Keratinocyte (primary cell): ENCODE measurements at regions not wholly inside any gene's neighbourhood (a gene's known extent, or its start where the extent isn't known, plus 50 kb on each side); places are given as distances from the start of the nearest gene placed in this dataset.

Source experiments
- DNase-seq: peaks from one replicate; pipeline ENCODE4 v3.0.0-alpha.2; 2011; ENCODE audit warnings: low read depth, missing footprints, low spot score
- FAIRE-seq: peaks from 2 replicates; lab custom pipeline; 2011; peaks lifted over from hg19 to GRCh38; lab: Jason Lieb, UNC
- H2AFZ ChIP-seq: 2 replicates; pipeline ENCODE4 v1.6.0; 2012; ENCODE audit warnings: low read length, control low read depth, inconsistent platforms; ENCODE audit not compliant: control insufficient read depth
- H3K27ac ChIP-seq: 2 replicates; pipeline ENCODE4 v1.5.1; 2011; ENCODE audit warnings: low read length; ENCODE audit not compliant: control insufficient read depth, insufficient read depth
- H3K27me3 ChIP-seq: 3 replicates; pipeline ENCODE4 v1.6.0; 2011; ENCODE audit warnings: low read length; ENCODE audit not compliant: control insufficient read depth, insufficient read depth; ENCODE audit errors: extremely low read depth
- H3K36me3 ChIP-seq, 2 experiments: 2 replicates in 1 of 2; 3 replicates in 1 of 2; pipeline ENCODE4 v1.5.1; 2011; ENCODE audit warnings: low read length in 2 of 2, mild to moderate bottlenecking in 1 of 2; ENCODE audit not compliant: control insufficient read depth in 2 of 2, insufficient read depth in 2 of 2; ENCODE audit errors: extremely low read depth in 1 of 2
- H3K4me1 ChIP-seq: 3 replicates; pipeline ENCODE4 v1.5.1; 2011; ENCODE audit warnings: low read length; ENCODE audit not compliant: control insufficient read depth, insufficient read depth; ENCODE audit errors: extremely low read depth
- H3K4me2 ChIP-seq: 3 replicates; pipeline ENCODE4 v1.6.0; 2011; ENCODE audit warnings: low read depth, low read length; ENCODE audit not compliant: control insufficient read depth, insufficient read depth; ENCODE audit errors: extremely low read depth
- H3K4me3 ChIP-seq, 3 experiments: fragments of 200-600 bp in 1 of 3; sonication (generic) in 1 of 3; 2 replicates in 2 of 3; 3 replicates in 1 of 3; pipeline ENCODE4 v1.5.1; 2011 to 2016; ENCODE audit warnings: low read length in 3 of 3, mild to moderate bottlenecking in 3 of 3, control low read depth in 2 of 3, inconsistent platforms in 1 of 3, low read depth in 1 of 3, mixed read lengths in 1 of 3, mixed run types in 1 of 3, moderate library complexity in 1 of 3; ENCODE audit not compliant: control insufficient read depth in 2 of 3, insufficient read depth in 2 of 3; ENCODE audit errors: extremely low read depth in 1 of 3
- H3K79me2 ChIP-seq: 2 replicates; pipeline ENCODE4 v1.6.0; 2012; ENCODE audit warnings: low read length; ENCODE audit not compliant: control insufficient read depth, insufficient read depth
- H3K9ac ChIP-seq: 3 replicates; pipeline ENCODE4 v1.6.0; 2011; ENCODE audit warnings: low read length; ENCODE audit not compliant: control insufficient read depth, insufficient read depth; ENCODE audit errors: extremely low read depth
- H3K9me1 ChIP-seq: 3 replicates; pipeline ENCODE4 v1.6.0; 2011; ENCODE audit warnings: low read length; ENCODE audit not compliant: control insufficient read depth, insufficient read depth; ENCODE audit errors: extremely low read depth
- H3K9me3 ChIP-seq: 2 replicates; pipeline ENCODE4 v1.5.1; 2012; ENCODE audit warnings: low read depth, low read length; ENCODE audit not compliant: control insufficient read depth
- H4K20me1 ChIP-seq: 3 replicates; pipeline ENCODE4 v1.6.0; 2011; ENCODE audit warnings: low read length; ENCODE audit not compliant: control insufficient read depth, insufficient read depth; ENCODE audit errors: extremely low read depth
- EZH2 ChIP-seq: IDR thresholded peaks from one replicate; pipeline ENCODE4 v1.6.1; 2012; ENCODE audit warnings: inconsistent platforms, mild to moderate bottlenecking, low read length, moderate library complexity
- dilution Hi-C: fragments of 300-500 bp; cut with MboI; formaldehyde crosslinking; loops from one replicate; pipeline ENCODE4 v1.7.0; 2020; ENCODE audit warnings: low sequenced_read_pairs; ENCODE audit not compliant: extremely low pct_ligation_motif_present
- TF ChIP-seq, protein P1 (sequence below), 3 experiments: IDR thresholded peaks in 1 of 3; conservative IDR thresholded peaks in 1 of 3; optimal IDR thresholded peaks in 1 of 3; 2 replicates in 2 of 3; 3 replicates in 1 of 3; pipeline versions ENCODE3 to v1.5.1; 2011; ENCODE audit warnings: low read length in 3 of 3, mild to moderate bottlenecking in 3 of 3, moderate library complexity in 2 of 3, control low read depth in 1 of 3, inconsistent platforms in 1 of 3; ENCODE audit not compliant: insufficient read depth in 2 of 3; ENCODE audit errors: extremely low read depth in 1 of 3

DNA sequence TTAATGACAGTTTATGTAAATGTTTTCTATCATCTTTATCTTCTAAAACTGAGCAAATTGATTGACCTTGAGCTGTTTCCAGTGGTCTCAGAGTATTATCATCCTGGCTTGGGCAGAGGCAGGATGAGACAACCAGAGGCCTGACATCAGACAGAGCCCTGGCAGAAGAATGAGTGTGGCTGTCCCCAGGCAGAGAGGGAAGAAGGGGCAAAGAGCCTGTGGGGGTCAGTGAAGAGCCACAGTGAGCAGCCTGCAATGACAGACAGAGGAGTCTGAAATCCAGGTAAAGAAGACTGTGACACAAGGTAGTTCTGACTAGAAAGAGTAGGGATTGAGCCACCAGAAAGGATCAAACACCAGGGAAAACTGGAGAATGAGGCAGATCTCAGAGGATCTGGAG is 182.4 kb upstream of the ARSJ start:
- Histone ChIP-seq H3K27me3 (no peaks in the 10 kb centered on the region), H3K9me3 (no peaks in the 10 kb centered on the region), H3K36me3 (no peaks in the 10 kb centered on the region), H3K9me1 (no peaks in the 10 kb centered on the region), H4K20me1 (no peaks in the 10 kb centered on the region), H3K4me2 (no peak overlapping the region), H3K4me1 (no peaks in the 10 kb centered on the region), H3K9ac (no peak overlapping the region), H2AFZ (no peak overlapping the region), H3K4me3 (no peak overlapping the region), H3K79me2 (no peaks in the 10 kb centered on the region), H3K27ac (no peak overlapping the region)
- FAIRE-seq (no peak), DNase-seq (no peak)
- TF ChIP-seq, protein P1, sequence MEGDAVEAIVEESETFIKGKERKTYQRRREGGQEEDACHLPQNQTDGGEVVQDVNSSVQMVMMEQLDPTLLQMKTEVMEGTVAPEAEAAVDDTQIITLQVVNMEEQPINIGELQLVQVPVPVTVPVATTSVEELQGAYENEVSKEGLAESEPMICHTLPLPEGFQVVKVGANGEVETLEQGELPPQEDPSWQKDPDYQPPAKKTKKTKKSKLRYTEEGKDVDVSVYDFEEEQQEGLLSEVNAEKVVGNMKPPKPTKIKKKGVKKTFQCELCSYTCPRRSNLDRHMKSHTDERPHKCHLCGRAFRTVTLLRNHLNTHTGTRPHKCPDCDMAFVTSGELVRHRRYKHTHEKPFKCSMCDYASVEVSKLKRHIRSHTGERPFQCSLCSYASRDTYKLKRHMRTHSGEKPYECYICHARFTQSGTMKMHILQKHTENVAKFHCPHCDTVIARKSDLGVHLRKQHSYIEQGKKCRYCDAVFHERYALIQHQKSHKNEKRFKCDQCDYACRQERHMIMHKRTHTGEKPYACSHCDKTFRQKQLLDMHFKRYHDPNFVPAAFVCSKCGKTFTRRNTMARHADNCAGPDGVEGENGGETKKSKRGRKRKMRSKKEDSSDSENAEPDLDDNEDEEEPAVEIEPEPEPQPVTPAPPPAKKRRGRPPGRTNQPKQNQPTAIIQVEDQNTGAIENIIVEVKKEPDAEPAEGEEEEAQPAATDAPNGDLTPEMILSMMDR (optimal IDR thresholded peaks at IDR 0.05 in 1 of 3, IDR thresholded peaks at IDR 0.05 in 1 of 3, conservative IDR thresholded peaks at IDR 0.05 in 1 of 3; ENCODE audit: extremely low read depth in 1 of 3, insufficient read depth in 2 of 3, low read length in 3 of 3), result no peak
- no peak for TF ChIP-seq EZH2
- dilution Hi-C loops, result no loop called here

DNA sequence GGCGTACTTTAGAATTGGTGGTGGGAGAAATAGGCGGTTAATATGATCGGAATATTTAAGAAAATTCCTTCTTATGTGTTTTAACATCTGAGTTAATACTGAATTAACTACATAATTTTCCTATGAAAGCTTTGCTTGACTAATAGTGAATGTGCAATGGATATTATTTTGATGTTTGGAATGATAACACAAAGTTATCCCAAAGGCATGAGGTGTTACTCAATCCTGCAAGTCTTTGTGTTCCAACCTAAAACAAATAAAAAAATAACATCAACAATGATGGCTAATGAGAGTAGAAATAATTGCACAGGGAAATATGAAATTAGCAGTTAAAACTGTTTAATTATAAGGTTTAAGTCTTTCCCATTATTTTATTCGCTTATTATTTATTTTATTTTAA is 183.6 kb upstream of the ARSJ start:
- Histone ChIP-seq H3K36me3 (no peaks in the 10 kb centered on the region), H3K79me2 (no peaks in the 10 kb centered on the region), H3K4me3 (no peak overlapping the region), H3K4me1 (no peaks in the 10 kb centered on the region), H3K9me3 (no peaks in the 10 kb centered on the region), H3K4me2 (no peak overlapping the region), H3K9ac (no peak overlapping the region), H3K27ac (no peak overlapping the region), H4K20me1 (no peaks in the 10 kb centered on the region), H3K27me3 (no peaks in the 10 kb centered on the region), H3K9me1 (no peaks in the 10 kb centered on the region), H2AFZ (no peak overlapping the region)
- FAIRE-seq (no peak), DNase-seq (no peak)
- TF ChIP-seq, protein P1 (optimal IDR thresholded peaks at IDR 0.05 in 1 of 3, IDR thresholded peaks at IDR 0.05 in 1 of 3, conservative IDR thresholded peaks at IDR 0.05 in 1 of 3; ENCODE audit: extremely low read depth in 1 of 3, insufficient read depth in 2 of 3, low read length in 3 of 3), result no peak
- TF ChIP-seq EZH2, result no peak
- dilution Hi-C loops, result no loop called here
